Activated CD4-positive, alpha-beta T cell treated with anti-CD3 and anti-CD28 coated beads for 36 hours (primary cell): ENCODE measurements at regions not wholly inside any gene's neighbourhood (a gene's known extent, or its start where the extent isn't known, plus 50 kb on each side); places are given as distances from the start of the nearest gene placed in this dataset.
"Not testable (repeated sequence)": the region's sequence is repeated elsewhere in the genome, so short reads cannot be mapped to it uniquely, and the experiment has no call there.

Experiments
- ATAC-seq: fragments of 200-7000 bp; cut with Tn5 transposase; one replicate; pipeline ENCODE4 v1.10.0; 2021; ENCODE audit warnings: mild to moderate bottlenecking, moderate library complexity
- CTCF ChIA-PET: fragments of 350-600 bp; sonication (Branson Sonifier 250); formaldehyde crosslinking; loops from one replicate; lab custom pipeline; 2021; ENCODE audit warnings: antibody characterized with exemption; lab: Charles Lee
- POLR2A ChIA-PET: fragments of 350-600 bp; sonication (Branson Sonifier 250); formaldehyde crosslinking; loops from one replicate; lab custom pipeline; 2021; ENCODE audit warnings: antibody characterized with exemption, inconsistent platforms; lab: Charles Lee
- DNase-seq: peaks from one replicate; pipeline ENCODE4 v3.0.0-alpha.2; 2020
- H3K27ac Mint-ChIP-seq: one replicate; pipeline ENCODE4 v1.8.0; 2021; ENCODE audit warnings: mixed read lengths
- H3K27me3 Mint-ChIP-seq: one replicate; pipeline ENCODE4 v1.8.0; 2021; ENCODE audit warnings: mixed read lengths
- H3K36me3 Mint-ChIP-seq: one replicate; pipeline ENCODE4 v1.8.0; 2021; ENCODE audit warnings: low read depth, mixed read lengths
- H3K4me1 Mint-ChIP-seq: one replicate; pipeline ENCODE4 v1.8.0; 2021; ENCODE audit warnings: mixed read lengths
- H3K4me3 Mint-ChIP-seq: one replicate; pipeline ENCODE4 v1.8.0; 2021; ENCODE audit warnings: mild to moderate bottlenecking, moderate library complexity, mixed read lengths
- H3K9me3 Mint-ChIP-seq: one replicate; pipeline ENCODE4 v1.8.0; 2021; ENCODE audit warnings: low read depth, mixed read lengths
- intact Hi-C, 2 experiments: fragments of 100-400 bp; cut with DNase I in 1 of 2; cut with micrococcal nuclease in 1 of 2; formaldehyde crosslinking; loops; one replicate each; pipeline versions ENCODE4 v1.14.2 to v1.15.1; 2022 to 2024; cut with DNase I, micrococcal nuclease

- POLR2A ChIA-PET, CTCF ChIA-PET, DNase-seq, H3K27me3 Mint-ChIP-seq, H3K36me3 Mint-ChIP-seq, ATAC-seq, H3K4me3 Mint-ChIP-seq, H3K4me1 Mint-ChIP-seq, H3K27ac Mint-ChIP-seq, intact Hi-C loops: not testable (repeated sequence)
- H3K9me3 Mint-ChIP-seq: peaks cover 18% of the 10 kb centered on the region
These were observed 203.7 kb downstream of the POM121L12 start for GRCh38 chr7:53239151-53239550.

GRCh38 chr7:53245721-53246120 lies 210.3 kb downstream of the POM121L12 start:
- H3K9me3 Mint-ChIP-seq: peaks cover 14% of the 10 kb centered on the region
- no peaks in the 10 kb centered on the region for H3K4me1 Mint-ChIP-seq
- DNase-seq (no peak), ATAC-seq (no peak)
- no peaks in the 10 kb centered on the region for H3K27me3 Mint-ChIP-seq
- no peak overlapping the region for H3K27ac Mint-ChIP-seq
- no peak overlapping the region for H3K4me3 Mint-ChIP-seq
- intact Hi-C loops: no loop called here
- H3K36me3 Mint-ChIP-seq: no peaks in the 10 kb centered on the region
- ChIA-PET CTCF (no interaction called here), POLR2A (no interaction called here)

- Mint-ChIP-seq H3K4me1 (no peaks in the 10 kb centered on the region), H3K27me3 (no peaks in the 10 kb centered on the region), H3K4me3 (no peak overlapping the region), H3K9me3 (peaks cover 11% of the 10 kb centered on the region), H3K36me3 (no peaks in the 10 kb centered on the region), H3K27ac (no peak overlapping the region)
- ATAC-seq (no peak), DNase-seq (no peak)
- POLR2A ChIA-PET: no interaction called here
- intact Hi-C loops: no loop called here
- CTCF ChIA-PET: no interaction called here
These were observed 211.5 kb downstream of the POM121L12 start for GRCh38 chr7:53246957-53247356.

- DNase-seq: no peak
- H3K27me3 Mint-ChIP-seq: no peaks in the 10 kb centered on the region
- no peak for ATAC-seq
- no peak overlapping the region for H3K4me3 Mint-ChIP-seq
- peaks cover 5% of the 10 kb centered on the region for H3K9me3 Mint-ChIP-seq
- no peak overlapping the region for H3K27ac Mint-ChIP-seq
- ChIA-PET CTCF (no interaction called here), POLR2A (no interaction called here)
- no peaks in the 10 kb centered on the region for H3K36me3 Mint-ChIP-seq
- intact Hi-C loops: no loop called here
- H3K4me1 Mint-ChIP-seq: no peaks in the 10 kb centered on the region
These were observed 217.1 kb downstream of the POM121L12 start for GRCh38 chr7:53252539-53252938.

DNA sequence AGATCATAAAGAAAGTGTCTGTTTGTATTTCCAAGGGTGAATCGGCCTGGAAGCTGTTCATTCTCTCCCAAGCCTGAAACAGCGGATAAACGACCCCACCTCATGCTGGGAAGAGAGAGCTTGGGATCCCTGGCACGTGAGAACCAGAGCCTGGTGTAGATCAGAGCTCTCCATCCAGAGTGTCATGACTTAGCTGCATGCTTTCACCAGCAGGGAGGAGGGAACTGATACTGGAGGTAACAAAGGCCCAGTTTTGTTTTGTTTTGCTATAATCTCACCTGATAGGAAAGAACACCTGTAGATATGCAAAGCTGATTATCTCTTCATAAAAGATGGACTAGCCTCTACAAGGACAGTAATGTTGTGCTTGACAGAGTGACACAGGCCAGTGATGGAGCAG lies 236.6 kb downstream of the POM121L12 start:
- Mint-ChIP-seq H3K9me3 (peaks cover 18% of the 10 kb centered on the region), H3K4me1 (no peaks in the 10 kb centered on the region), H3K27ac (no peak overlapping the region), H3K36me3 (no peaks in the 10 kb centered on the region), H3K27me3 (no peaks in the 10 kb centered on the region), H3K4me3 (no peak overlapping the region)
- POLR2A ChIA-PET: no interaction called here
- DNase-seq: no peak
- intact Hi-C loops: no loop called here
- CTCF ChIA-PET: no interaction called here
- no peak for ATAC-seq

- no peaks in the 10 kb centered on the region for H3K4me1 Mint-ChIP-seq
- CTCF ChIA-PET: no interaction called here
- ATAC-seq: no peak
- DNase-seq: no peak
- H3K4me3 Mint-ChIP-seq: no peak overlapping the region
- H3K27ac Mint-ChIP-seq: no peak overlapping the region
- H3K27me3 Mint-ChIP-seq: no peaks in the 10 kb centered on the region
- POLR2A ChIA-PET: no interaction called here
- peaks cover 20% of the 10 kb centered on the region for H3K9me3 Mint-ChIP-seq
- no peaks in the 10 kb centered on the region for H3K36me3 Mint-ChIP-seq
- intact Hi-C loops: no loop called here
These were observed 245.9 kb downstream of the POM121L12 start for GRCh38 chr7:53281312-53281711.

GRCh38 chr7:53292341-53292740 lies 256.9 kb downstream of the POM121L12 start:
- intact Hi-C loops: no loop called here
- ChIA-PET POLR2A (no interaction called here), CTCF (no interaction called here)
- Mint-ChIP-seq H3K27me3 (no peaks in the 10 kb centered on the region), H3K27ac (no peak overlapping the region), H3K4me1 (no peaks in the 10 kb centered on the region), H3K36me3 (peaks cover 1% of the 10 kb centered on the region), H3K4me3 (no peak overlapping the region), H3K9me3 (peaks cover 18% of the 10 kb centered on the region)
- no peak for ATAC-seq
- no peak for DNase-seq

DNA sequence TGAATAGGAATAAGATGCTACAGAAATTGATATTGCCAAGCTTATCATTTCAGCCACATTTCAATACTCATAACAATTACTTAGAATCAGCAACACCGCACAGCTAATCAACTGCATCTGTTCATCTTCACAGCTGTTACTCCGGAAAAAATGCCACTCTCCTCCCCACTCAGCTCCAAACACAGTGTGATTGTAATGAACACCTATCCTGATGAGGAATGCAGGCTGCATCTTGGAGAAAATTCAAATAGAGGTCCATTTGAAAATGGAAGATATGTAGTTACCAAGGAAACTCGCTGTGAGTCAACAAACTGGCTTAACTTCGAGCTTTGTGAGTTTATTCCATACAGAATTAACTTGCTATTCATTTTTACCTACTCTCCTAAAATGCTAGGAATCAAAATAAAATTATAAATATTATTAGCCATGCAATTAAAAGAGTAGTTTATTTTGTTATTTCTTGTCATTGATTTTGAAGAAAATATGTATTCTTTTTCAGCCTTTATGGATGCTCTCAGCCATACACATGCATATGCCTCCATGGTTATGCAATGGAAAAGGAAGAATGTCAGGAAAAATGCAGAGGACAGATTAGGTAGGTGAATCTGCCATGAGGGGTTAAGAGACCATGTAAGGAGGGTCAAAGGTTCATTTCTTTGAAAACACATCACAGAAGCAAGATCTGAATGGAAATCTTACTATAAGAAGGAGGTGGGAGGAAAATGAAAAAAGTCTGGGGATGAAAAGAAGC lies 267.2 kb downstream of the POM121L12 start:
- H3K27ac Mint-ChIP-seq: no peak overlapping the region
- no peaks in the 10 kb centered on the region for H3K4me1 Mint-ChIP-seq
- intact Hi-C loops: no loop called here
- H3K9me3 Mint-ChIP-seq: peaks cover 18% of the 10 kb centered on the region
- H3K27me3 Mint-ChIP-seq: no peaks in the 10 kb centered on the region
- DNase-seq: no peak
- no peak overlapping the region for H3K4me3 Mint-ChIP-seq
- POLR2A ChIA-PET: no interaction called here
- CTCF ChIA-PET: no interaction called here
- no peak for ATAC-seq
- no peaks in the 10 kb centered on the region for H3K36me3 Mint-ChIP-seq

- H3K9me3 Mint-ChIP-seq: peaks cover 18% of the 10 kb centered on the region
- no peak overlapping the region for H3K4me3 Mint-ChIP-seq
- H3K36me3 Mint-ChIP-seq: no peaks in the 10 kb centered on the region
- no peak for DNase-seq
- H3K27ac Mint-ChIP-seq: no peak overlapping the region
- ATAC-seq: no peak
- no peaks in the 10 kb centered on the region for H3K27me3 Mint-ChIP-seq
- POLR2A ChIA-PET: no interaction called here
- intact Hi-C loops: no loop called here
- CTCF ChIA-PET: no interaction called here
- H3K4me1 Mint-ChIP-seq: no peaks in the 10 kb centered on the region
These were observed 268.3 kb downstream of the POM121L12 start for GRCh38 chr7:53303781-53304180.

DNA sequence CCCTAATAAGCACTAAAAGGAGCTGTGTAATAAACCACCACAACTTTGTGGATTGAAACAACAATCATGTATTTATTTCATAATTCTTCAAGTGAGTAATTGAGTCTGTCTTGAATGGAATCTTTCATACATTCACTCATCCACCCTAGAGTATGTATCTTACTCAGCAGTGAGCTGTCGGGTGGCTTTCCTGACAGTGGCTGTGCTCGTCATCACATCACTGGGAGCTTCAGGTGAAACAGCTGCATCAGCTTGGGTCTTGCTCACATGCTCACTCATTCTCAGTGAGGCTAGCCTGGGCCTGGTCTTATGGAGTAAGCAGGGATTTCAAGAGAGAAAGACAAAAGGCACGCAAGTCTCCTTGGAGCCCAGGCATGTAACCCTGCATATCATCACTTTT lies 271.4 kb downstream of the POM121L12 start:
- ATAC-seq (no peak), DNase-seq (no peak)
- H3K27ac Mint-ChIP-seq: no peak overlapping the region
- ChIA-PET CTCF (no interaction called here), POLR2A (no interaction called here)
- no peaks in the 10 kb centered on the region for H3K4me1 Mint-ChIP-seq
- H3K27me3 Mint-ChIP-seq: no peaks in the 10 kb centered on the region
- peaks cover 25% of the 10 kb centered on the region for H3K9me3 Mint-ChIP-seq
- intact Hi-C loops: no loop called here
- H3K36me3 Mint-ChIP-seq: no peaks in the 10 kb centered on the region
- H3K4me3 Mint-ChIP-seq: no peak overlapping the region

DNA sequence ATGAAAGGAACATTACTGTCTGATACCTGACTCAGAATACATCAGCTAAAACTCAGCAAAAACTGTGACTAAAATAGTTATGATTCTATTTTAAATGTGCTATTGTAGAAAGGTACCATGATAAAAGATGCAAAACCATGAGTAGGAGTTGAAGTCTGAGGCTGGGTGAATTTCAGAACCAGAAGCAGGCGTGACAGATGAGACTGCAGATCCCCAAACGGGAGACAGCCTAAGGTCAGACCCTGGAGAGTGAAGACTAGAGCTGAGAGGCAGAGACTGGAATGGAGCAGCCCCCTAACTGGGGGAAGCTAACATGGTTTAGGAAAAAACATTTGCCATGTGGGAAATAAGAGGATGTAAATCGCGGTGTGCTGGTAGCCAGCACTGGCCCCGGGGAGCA lies 275.8 kb downstream of the POM121L12 start:
- no peaks in the 10 kb centered on the region for H3K36me3 Mint-ChIP-seq
- CTCF ChIA-PET: no interaction called here
- DNase-seq (no peak), ATAC-seq (no peak)
- no peak overlapping the region for H3K4me3 Mint-ChIP-seq
- no peaks in the 10 kb centered on the region for H3K27me3 Mint-ChIP-seq
- intact Hi-C loops: no loop called here
- no peak overlapping the region for H3K27ac Mint-ChIP-seq
- no peaks in the 10 kb centered on the region for H3K4me1 Mint-ChIP-seq
- POLR2A ChIA-PET: no interaction called here
- H3K9me3 Mint-ChIP-seq: peaks cover 16% of the 10 kb centered on the region

GRCh38 chr7:53315981-53316380 lies 280.5 kb downstream of the POM121L12 start:
- POLR2A ChIA-PET: no interaction called here
- ATAC-seq (no peak), DNase-seq (no peak)
- Mint-ChIP-seq H3K9me3 (peaks cover 12% of the 10 kb centered on the region), H3K27ac (no peak overlapping the region), H3K4me3 (no peak overlapping the region), H3K4me1 (no peaks in the 10 kb centered on the region), H3K27me3 (no peaks in the 10 kb centered on the region), H3K36me3 (no peaks in the 10 kb centered on the region)
- CTCF ChIA-PET: no interaction called here
- intact Hi-C loops: no loop called here
